ENCODE measurements at regions not wholly inside any gene's neighbourhood (a gene's known extent, or its start where the extent isn't known, plus 50 kb on each side); places are given as distances from the start of the nearest gene placed in this dataset.

DNA sequence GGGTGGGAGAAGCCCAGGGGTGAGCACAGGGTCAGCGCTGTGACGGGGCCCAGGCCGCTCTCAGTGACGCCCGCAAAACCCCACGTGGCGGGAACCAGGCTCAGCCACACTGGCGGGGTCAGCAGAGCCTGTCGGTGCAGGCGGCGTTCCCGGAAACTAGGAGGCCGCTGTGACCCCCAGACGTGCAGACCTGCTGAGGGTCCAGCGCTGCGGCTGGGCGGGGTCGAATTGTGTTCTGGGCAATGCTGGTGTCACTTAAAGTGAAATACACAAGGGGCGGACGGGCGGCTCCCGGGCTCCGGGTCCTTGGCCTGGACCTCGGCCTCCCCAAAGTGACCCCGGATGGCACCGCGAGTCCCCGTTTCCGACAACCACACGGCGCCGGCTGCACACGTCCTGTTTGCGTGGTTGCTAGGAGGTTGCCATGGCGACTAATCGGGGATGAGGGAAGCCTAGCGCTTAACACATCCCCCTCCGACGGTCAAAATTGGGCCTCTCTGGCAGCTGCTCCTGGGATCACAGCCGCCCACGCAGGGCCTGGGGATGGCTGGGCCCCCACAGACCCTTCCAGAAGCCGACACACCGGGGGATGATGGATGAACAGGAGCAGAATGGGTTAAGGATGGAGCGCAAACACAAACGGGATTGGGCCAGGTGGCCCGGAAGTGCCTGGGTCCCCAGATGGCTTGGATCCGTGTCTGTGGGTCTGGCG, 81.7 kb upstream of the PRR5 start (continued):
- TF ChIP-seq, protein P1, sequence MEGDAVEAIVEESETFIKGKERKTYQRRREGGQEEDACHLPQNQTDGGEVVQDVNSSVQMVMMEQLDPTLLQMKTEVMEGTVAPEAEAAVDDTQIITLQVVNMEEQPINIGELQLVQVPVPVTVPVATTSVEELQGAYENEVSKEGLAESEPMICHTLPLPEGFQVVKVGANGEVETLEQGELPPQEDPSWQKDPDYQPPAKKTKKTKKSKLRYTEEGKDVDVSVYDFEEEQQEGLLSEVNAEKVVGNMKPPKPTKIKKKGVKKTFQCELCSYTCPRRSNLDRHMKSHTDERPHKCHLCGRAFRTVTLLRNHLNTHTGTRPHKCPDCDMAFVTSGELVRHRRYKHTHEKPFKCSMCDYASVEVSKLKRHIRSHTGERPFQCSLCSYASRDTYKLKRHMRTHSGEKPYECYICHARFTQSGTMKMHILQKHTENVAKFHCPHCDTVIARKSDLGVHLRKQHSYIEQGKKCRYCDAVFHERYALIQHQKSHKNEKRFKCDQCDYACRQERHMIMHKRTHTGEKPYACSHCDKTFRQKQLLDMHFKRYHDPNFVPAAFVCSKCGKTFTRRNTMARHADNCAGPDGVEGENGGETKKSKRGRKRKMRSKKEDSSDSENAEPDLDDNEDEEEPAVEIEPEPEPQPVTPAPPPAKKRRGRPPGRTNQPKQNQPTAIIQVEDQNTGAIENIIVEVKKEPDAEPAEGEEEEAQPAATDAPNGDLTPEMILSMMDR (IDR thresholded peaks at IDR 0.05 in 2 of 3, conservative IDR thresholded peaks at IDR 0.05 in 1 of 3; ENCODE audit: insufficient read depth in 2 of 3, low read depth in 1 of 3, low read length in 3 of 3): no peak
- no peak for TF ChIP-seq DIDO1 (tag; IDR thresholded peaks at IDR 0.05; ENCODE audit: low read depth)
- no peak for TF ChIP-seq PHF21A (IDR thresholded peaks at IDR 0.05; ENCODE audit: borderline replicate concordance, low read depth)
- TF ChIP-seq, protein P2, sequence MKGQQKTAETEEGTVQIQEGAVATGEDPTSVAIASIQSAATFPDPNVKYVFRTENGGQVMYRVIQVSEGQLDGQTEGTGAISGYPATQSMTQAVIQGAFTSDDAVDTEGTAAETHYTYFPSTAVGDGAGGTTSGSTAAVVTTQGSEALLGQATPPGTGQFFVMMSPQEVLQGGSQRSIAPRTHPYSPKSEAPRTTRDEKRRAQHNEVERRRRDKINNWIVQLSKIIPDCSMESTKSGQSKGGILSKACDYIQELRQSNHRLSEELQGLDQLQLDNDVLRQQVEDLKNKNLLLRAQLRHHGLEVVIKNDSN (CRISPR knock-in tag; IDR thresholded peaks at IDR 0.05): 0 out of 2 replicates have a peak, but pooled peaks have one; percentile 32
- TF ChIP-seq SRSF7 (optimal IDR thresholded peaks at IDR 0.05; ENCODE audit: low read depth, low read length): no peak
- TF ChIP-seq KDM1A (IDR thresholded peaks at IDR 0.05): peak; percentile 44 to 60; a peak in 1 of 4 replicates
- TF ChIP-seq TCF3 (CRISPR knock-in tag; IDR thresholded peaks at IDR 0.05): no peak
- TF ChIP-seq, protein P3, sequence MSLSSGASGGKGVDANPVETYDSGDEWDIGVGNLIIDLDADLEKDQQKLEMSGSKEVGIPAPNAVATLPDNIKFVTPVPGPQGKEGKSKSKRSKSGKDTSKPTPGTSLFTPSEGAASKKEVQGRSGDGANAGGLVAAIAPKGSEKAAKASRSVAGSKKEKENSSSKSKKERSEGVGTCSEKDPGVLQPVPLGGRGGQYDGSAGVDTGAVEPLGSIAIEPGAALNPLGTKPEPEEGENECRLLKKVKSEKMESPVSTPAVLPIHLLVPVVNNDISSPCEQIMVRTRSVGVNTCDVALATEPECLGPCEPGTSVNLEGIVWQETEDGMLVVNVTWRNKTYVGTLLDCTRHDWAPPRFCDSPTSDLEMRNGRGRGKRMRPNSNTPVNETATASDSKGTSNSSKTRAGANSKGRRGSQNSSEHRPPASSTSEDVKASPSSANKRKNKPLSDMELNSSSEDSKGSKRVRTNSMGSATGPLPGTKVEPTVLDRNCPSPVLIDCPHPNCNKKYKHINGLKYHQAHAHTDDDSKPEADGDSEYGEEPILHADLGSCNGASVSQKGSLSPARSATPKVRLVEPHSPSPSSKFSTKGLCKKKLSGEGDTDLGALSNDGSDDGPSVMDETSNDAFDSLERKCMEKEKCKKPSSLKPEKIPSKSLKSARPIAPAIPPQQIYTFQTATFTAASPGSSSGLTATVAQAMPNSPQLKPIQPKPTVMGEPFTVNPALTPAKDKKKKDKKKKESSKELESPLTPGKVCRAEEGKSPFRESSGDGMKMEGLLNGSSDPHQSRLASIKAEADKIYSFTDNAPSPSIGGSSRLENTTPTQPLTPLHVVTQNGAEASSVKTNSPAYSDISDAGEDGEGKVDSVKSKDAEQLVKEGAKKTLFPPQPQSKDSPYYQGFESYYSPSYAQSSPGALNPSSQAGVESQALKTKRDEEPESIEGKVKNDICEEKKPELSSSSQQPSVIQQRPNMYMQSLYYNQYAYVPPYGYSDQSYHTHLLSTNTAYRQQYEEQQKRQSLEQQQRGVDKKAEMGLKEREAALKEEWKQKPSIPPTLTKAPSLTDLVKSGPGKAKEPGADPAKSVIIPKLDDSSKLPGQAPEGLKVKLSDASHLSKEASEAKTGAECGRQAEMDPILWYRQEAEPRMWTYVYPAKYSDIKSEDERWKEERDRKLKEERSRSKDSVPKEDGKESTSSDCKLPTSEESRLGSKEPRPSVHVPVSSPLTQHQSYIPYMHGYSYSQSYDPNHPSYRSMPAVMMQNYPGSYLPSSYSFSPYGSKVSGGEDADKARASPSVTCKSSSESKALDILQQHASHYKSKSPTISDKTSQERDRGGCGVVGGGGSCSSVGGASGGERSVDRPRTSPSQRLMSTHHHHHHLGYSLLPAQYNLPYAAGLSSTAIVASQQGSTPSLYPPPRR (CRISPR knock-in tag; IDR thresholded peaks at IDR 0.05; ENCODE audit: borderline replicate concordance): no peak
- TF ChIP-seq, protein P4, sequence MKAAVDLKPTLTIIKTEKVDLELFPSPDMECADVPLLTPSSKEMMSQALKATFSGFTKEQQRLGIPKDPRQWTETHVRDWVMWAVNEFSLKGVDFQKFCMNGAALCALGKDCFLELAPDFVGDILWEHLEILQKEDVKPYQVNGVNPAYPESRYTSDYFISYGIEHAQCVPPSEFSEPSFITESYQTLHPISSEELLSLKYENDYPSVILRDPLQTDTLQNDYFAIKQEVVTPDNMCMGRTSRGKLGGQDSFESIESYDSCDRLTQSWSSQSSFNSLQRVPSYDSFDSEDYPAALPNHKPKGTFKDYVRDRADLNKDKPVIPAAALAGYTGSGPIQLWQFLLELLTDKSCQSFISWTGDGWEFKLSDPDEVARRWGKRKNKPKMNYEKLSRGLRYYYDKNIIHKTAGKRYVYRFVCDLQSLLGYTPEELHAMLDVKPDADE (conservative IDR thresholded peaks at IDR 0.05; ENCODE audit: control insufficient read depth, low read depth, low read length): no peak
- TF ChIP-seq, protein P5, sequence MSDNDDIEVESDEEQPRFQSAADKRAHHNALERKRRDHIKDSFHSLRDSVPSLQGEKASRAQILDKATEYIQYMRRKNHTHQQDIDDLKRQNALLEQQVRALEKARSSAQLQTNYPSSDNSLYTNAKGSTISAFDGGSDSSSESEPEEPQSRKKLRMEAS (CRISPR knock-in tag; IDR thresholded peaks at IDR 0.05): peak; percentile 51; the same call in 1 of the 2 replicates
- no peak for TF ChIP-seq ZNF551 (CRISPR knock-in tag; IDR thresholded peaks at IDR 0.05)
- no peak for TF ChIP-seq FOXA1 (IDR thresholded peaks at IDR 0.05; ENCODE audit: borderline replicate concordance)
- TF ChIP-seq RBM25 (IDR thresholded peaks at IDR 0.05; ENCODE audit: low read depth, low read length, severe bottlenecking): no peak
- TF ChIP-seq BMI1 (IDR thresholded peaks at IDR 0.05; ENCODE audit: low read length): 0 out of 2 replicates have a peak, but pooled peaks have one; percentile 48

All from K562 (cell line).